LNCaP clone FGC (cell line): ENCODE measurements at regions not wholly inside any gene's neighbourhood (a gene's known extent, or its start where the extent isn't known, plus 50 kb on each side); places are given as distances from the start of the nearest gene placed in this dataset.

Experiments used
- DNase-seq: peaks from one replicate; pipeline ENCODE4 v3.0.0-alpha.2; 2011; ENCODE audit warnings: low read depth
- H3K4me3 ChIP-seq: 2 replicates; pipeline ENCODE4 v1.5.1; 2011; ENCODE audit warnings: mild to moderate bottlenecking, low read depth, low read length, control low read depth
- TF ChIP-seq, protein P1 (sequence below): IDR thresholded peaks from 2 replicates; pipeline ENCODE4 v1.5.1; 2012; ENCODE audit warnings: mild to moderate bottlenecking; ENCODE audit not compliant: control insufficient read depth, insufficient read depth; ENCODE audit errors: extremely low read depth

DNA sequence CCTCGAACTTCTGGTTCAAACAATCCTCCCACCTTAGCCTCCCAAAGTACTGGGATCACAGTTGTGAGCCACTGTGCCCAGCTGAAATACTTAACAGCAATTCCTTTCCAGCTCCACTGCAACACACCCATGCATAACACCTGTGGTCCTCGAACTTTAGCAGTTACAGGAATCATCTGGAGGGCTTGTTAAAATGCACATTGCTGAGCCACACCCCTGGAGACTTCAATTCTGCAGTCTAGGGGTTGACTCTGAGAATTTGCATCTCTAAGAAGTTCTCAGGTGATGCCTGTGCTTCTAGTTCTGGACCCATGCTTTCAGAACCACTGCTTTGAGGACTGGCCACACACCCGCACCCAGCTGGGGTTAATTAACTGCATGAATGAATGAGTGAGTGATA lies 53.1 kb upstream of the UBL3 start:
- no peak for DNase-seq
- TF ChIP-seq, protein P1, sequence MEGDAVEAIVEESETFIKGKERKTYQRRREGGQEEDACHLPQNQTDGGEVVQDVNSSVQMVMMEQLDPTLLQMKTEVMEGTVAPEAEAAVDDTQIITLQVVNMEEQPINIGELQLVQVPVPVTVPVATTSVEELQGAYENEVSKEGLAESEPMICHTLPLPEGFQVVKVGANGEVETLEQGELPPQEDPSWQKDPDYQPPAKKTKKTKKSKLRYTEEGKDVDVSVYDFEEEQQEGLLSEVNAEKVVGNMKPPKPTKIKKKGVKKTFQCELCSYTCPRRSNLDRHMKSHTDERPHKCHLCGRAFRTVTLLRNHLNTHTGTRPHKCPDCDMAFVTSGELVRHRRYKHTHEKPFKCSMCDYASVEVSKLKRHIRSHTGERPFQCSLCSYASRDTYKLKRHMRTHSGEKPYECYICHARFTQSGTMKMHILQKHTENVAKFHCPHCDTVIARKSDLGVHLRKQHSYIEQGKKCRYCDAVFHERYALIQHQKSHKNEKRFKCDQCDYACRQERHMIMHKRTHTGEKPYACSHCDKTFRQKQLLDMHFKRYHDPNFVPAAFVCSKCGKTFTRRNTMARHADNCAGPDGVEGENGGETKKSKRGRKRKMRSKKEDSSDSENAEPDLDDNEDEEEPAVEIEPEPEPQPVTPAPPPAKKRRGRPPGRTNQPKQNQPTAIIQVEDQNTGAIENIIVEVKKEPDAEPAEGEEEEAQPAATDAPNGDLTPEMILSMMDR: no peak
- no peak overlapping the region for H3K4me3 ChIP-seq

GRCh38 chr13:29902632-29903305 lies 52.4 kb upstream of the UBL3 start:
- TF ChIP-seq, protein P1: no peak

GRCh38 chr13:29901710-29902631 lies 51.6 kb upstream of the UBL3 start:
- DNase-seq: no peak
- TF ChIP-seq, protein P1: no peak
- no peak overlapping the region for H3K4me3 ChIP-seq

More at GRCh38 chr13:29902632-29903305, 52.4 kb upstream of the UBL3 start:
- no peak for DNase-seq
- no peak overlapping the region for H3K4me3 ChIP-seq
